ENCODE measurements at regions not wholly inside any gene's neighbourhood (a gene's known extent, or its start where the extent isn't known, plus 50 kb on each side); places are given as distances from the start of the nearest gene placed in this dataset.

DNA sequence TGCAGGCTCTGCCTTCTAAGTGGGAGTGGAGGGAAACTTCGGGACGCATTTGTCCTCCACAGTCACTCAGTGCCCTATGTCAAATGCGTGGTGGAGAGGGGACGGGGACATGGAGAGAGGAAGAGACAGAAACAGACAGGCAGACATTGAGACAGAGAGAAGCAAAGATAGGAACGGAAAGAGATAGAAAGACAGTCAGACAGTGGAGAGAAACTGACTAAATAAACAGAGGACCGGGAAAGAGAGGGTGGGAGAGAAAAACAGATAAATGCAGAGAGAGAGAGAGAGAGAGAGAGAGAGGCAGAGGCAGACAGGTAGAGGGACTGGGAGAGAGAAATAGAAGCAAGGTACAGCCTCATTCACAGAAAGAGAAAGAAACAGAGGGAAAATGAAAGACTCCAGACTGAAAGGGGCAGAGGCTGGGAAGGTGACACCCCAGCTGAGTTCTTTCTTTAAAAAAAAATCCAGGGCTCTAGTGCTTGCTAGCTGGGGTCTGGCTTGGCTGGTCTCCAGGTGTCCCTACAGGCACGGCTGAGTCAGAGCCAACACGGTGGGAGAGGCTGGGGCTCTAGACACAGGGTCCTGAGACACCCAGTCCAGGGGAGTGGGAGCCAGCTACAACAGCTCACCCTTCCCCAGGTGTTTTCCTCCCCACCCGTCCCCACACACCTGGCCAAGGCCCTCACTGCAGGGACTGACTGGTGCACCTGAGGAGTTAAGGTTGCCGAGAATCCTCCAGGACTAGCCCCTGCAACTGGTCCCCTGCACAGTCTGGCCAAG lies 506.1 kb upstream of the PROK2 start:
- in situ Hi-C loops (cut with MboI; ENCODE audit: low sequenced_read_pairs) = no loop called here

DNA sequence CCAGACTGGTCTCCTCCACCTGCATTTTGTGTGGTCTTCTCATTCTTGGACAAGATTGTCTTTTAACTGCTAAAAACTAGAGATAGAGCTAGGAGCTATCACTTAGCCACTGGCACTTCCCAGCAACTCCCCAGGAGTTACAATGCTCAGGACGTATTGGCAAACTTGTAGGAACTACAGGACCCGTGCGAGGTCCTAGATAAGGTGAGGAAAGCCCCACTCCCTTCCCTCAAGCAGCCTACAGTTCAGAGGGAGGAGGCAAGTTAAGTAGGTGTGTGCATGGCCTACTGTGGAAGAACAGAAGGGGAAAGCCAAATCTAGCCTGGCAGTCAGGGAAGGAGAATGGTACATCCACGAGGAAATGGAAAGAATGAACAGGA lies 504.7 kb upstream of the PROK2 start:
- in situ Hi-C loops (cut with MboI; ENCODE audit: low sequenced_read_pairs) = no loop called here

DNA sequence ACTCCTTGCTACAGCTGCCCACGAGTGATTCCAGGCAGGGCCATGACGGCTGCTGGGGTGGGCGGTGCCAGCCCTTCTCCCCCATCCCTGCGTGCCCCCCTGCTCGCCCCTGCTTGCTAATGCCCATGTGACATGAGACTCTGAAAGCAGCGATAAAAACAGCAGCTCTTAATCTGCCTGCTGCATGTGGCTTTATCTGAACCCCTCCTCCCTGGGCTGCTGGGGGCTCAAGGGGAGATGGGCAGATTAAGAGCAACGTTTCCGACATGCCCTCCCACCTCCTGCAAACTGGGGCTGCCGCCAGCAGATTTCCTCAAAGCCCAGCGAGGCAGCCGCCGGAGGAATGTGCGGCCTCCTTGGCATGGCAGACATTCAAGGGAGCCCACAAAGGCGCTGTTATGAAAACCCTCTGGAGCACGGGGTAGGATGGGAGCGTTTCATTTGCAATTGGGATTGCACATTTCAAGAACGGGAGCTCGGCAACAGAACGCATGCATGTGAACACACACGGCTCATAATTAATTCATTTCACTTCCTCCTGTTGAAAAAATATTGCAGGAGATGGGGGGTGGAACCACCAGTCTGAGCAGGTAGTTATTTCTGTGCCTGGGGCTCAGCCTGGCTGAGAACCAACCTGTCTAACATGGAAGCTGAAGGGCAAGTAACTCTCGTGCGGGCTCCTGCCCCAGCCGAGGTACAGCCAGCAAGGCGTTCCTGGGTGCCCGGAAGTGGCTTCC lies 504.2 kb upstream of the PROK2 start:
- in situ Hi-C loops (cut with MboI; ENCODE audit: low sequenced_read_pairs) = no loop called here

DNA sequence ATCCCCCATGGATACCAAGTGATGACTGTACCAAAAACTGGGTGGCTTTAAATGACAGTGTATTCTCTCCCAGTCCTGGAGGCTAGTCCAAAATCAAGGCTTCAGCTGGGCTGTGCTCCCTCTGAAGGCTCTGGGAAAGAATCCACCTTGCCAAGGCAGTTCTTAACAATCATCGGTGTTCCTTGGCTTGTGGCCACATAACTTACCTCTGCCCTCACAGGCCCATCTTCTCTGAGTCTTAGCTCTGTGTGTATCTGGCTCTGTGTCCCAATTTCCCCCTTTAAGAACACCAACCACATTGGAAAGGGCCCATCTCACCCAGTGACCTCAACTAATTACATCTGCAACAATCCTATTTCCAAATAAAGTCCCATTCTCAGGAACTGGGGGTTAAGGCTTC lies 503.0 kb upstream of the PROK2 start:
- in situ Hi-C loops (cut with MboI; ENCODE audit: low sequenced_read_pairs) = no loop called here

DNA sequence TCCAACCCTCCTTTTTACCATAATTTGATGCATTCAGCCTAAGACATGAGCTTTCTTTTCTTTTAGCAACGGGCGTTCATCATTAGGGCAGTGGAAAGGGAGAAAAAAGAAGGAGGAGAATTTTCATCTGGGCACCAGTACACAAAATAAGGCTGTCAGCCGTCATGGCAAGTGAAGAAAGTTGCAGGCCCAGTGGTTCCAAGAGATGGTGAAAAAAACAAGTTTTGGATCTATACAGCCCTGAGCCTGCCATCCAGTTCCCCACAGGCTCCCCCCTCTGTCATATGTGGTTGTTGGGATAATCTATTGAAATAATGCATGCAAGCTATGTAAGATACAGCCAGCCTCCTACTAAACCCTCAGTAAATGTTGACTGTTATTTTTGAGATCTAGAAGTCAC lies 500.6 kb upstream of the PROK2 start:
- in situ Hi-C loops (cut with MboI; ENCODE audit: low sequenced_read_pairs) = no loop called here

DNA sequence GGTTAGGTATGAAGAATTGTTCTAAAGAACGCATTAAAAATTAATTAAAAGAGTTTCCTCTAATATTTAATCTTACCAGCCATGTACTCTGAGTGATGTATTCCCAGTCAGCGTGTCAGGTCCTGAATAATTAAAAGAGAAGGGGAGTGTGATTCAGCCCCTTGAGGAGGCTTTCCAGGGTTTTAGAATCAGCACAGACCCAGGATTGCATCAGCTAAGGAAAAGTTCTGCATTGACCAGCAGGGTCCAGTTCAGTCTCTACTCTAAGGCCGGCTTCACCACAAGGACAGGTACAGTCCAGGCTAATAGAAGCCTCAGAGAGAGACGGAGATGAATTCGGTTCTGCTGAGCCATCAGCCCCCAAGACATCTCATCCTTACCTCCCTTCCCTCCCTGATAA lies 499.5 kb upstream of the PROK2 start:
- in situ Hi-C loops (cut with MboI; ENCODE audit: low sequenced_read_pairs) = no loop called here

DNA sequence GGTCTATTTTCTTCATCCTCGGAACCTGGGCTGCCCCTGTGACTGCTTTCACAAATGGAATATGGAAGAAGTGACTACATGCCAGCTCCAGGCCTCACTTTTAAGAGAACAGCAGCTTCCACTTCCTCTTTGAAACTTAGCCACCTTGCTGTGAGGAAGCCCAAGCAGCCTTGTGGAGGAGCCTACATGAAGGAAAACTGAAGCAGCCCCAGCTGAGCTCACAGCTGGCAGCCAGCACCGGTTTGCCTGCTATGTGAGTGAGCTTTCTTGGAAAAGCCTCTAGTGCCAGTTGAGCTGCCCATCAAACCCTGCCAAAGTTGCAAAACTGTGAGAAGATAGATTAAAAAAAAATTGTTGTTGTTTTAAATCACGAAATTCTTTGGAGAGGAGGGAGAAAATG lies 498.0 kb upstream of the PROK2 start:
- in situ Hi-C loops (cut with MboI; ENCODE audit: low sequenced_read_pairs) = no loop called here

DNA sequence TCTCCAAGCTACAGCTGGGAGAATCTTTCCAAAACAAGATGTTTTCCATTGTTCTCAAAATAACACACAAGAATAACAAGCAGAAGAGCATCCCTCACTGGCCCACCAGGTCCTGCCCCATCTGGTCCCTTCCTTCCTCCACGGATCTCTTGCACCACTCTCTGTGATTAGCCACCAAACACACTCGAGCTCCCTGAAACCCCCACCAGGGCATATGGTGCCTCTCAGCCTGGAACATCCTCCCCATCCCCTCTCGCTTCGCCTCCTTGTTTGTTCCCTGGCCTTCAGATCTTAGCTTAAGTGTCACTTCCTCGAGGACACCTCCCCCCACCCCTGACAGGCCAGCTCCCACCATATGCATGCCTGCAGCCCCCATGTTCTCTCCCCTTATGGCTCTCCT lies 496.6 kb upstream of the PROK2 start:
- in situ Hi-C loops (cut with MboI; ENCODE audit: low sequenced_read_pairs) = no loop called here

DNA sequence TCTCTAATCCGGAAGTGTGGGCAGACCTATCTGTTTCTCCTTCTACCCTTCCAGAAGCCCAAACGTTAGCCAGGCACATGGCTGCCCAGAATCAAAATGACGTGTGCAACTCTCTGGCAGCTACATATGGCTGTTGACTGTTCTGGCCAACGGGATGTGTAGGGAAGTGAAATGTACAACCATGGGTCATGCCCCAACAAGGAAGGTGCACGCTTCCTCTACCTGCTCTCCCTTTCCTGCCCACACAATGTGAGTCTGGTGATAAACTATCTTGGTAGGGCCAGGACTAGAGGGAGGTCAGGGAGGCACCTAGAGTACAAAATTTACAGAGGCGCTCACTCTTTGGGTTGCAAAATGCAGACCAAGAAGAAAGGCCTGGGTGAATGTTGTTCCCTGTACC lies 495.9 kb upstream of the PROK2 start:
- in situ Hi-C loops (cut with MboI; ENCODE audit: low sequenced_read_pairs) = no loop called here

DNA sequence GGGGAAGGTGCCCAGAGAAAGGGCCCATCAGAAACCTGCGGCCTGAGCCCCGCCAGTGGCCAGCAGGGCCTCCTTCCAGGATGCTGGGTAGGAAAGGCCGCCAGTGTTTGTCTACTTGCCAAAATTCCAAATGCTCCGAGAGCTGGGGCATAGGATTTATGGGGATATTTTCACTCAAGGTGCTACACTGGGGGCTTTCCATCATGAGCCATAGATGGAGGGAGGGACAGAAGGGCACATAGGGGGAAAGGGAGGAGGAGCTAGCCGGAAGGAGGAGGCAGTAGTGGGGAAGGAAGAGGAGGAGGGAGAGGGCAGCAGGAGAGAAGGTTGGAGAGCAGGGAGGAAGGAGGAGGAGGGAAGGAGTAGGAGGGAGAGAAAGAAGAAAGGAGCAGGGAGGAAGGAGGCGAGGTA lies 494.7 kb upstream of the PROK2 start:
- in situ Hi-C loops (cut with MboI; ENCODE audit: low sequenced_read_pairs) = no loop called here

DNA sequence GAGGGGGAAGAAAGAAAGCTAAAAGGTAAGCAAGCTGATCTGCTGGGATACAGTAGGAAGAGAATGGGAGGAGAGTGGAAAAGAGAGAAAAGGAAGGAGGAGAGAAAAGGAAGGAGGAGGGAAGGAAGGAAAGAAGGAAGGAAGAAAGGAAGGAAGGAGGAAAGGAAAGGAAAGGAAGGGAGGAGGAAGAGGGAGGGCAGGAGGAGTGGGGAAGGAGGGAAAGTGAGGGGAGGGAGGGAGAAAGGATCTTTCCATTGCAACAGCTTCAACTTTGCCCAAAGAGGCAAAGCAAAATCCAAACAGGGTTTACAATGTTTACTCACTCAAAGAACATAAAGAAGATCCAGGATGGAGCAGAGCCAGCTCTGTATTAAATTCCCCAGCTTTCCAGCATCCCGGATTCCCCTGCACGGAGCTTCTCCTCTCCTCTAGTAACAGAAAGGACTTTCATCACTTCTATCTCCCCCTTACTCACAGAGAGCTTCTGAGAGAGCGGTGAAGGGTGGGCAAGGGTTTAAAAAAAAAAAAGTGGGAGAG lies 494.2 kb upstream of the PROK2 start:
- in situ Hi-C loops (cut with MboI; ENCODE audit: low sequenced_read_pairs) = no loop called here

DNA sequence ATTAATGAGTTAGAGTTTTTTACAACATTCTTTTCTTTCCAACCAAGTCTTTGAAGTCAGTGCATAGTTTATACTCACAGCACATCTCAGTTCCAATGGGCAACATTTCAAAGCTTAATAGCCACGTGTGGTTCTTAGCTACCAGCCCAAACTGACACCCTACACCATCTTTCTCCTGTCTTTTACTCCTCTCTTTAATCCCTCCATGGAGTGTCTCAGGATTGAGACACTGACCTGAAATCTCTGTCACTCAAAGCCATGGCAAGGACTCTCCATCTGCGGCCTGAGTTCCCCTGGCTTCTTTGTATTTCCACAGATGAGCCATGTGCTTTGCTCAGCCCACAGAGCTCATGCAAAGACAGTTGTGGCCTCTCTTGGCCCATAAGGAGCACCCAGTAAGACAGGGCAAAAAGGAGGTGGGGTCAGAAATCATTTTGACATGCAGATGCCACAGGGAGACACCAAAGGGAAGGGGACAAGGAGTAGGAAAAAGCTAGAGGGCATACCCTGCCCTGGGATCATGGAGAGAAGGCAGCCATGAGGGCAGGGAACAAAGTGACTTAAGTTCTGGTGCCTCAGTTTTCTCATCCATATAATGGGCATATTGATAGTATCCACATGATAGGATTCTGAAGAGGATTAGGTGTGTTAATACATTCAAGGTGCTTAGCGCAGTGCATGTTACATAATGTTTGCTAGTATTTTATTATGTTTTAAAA lies 493.6 kb upstream of the PROK2 start:
- in situ Hi-C loops (cut with MboI; ENCODE audit: low sequenced_read_pairs) = no loop called here

DNA sequence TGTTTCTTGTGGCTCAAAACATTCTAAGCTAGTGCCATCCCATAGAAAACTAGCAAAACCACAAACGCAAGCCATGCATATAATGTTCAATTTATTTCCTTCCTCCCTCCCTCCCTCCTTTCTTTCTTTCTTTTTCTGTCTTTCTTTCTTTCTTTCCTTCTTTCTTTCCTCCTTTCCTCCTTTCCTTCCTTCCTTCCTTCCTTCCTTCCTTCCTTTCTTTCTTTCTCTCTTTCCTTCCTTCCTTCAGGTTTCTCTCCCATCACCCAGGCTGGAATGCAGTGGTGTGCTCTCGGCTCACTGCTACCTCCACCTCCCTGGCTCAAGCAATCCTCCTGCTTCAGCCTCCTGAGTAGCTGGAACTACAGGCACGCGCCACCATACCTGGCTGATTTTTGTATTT lies 492.8 kb upstream of the PROK2 start:
- in situ Hi-C loops (cut with MboI; ENCODE audit: low sequenced_read_pairs) = no loop called here

DNA sequence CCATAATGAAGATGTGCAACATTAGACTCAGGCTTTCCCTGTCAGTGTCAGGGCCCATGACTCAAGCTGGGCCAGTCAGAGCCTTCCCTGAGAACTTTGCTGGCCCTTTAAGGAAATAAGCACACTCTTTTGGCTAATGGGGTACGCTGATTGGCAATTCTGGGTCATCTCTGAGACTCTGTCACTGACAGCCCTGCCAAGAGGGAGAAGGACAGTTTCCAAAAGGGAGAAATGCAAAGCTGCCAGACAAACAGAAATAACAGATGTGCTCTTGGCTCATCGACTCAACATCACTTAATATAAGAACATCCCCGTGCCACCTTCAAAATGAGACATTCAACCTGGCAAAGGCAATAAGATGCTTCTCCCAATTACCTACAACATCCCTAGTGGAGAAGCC lies 491.9 kb upstream of the PROK2 start:
- in situ Hi-C loops (cut with MboI; ENCODE audit: low sequenced_read_pairs) = no loop called here

DNA sequence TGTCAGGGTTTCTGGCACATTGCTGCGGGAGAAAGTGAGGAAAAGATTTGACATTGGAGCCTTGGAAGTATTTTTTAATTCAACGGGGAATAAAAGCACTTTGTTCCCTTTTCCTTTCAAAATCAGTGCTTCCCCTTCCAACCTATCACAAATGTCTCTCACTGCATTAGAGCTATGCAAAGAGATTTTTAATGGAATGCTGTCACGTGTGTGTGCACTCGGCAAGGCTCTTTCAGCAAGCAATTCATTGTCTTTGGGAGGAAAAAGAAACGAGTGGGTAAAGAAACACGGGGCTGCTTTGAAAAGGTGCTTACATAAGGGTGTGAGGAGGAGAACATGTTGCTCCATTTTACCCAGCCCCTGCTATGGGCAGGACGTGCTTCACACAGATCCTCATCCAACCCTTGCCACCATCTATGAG lies 490.4 kb upstream of the PROK2 start:
- in situ Hi-C loops (cut with MboI; ENCODE audit: low sequenced_read_pairs) = no loop called here

DNA sequence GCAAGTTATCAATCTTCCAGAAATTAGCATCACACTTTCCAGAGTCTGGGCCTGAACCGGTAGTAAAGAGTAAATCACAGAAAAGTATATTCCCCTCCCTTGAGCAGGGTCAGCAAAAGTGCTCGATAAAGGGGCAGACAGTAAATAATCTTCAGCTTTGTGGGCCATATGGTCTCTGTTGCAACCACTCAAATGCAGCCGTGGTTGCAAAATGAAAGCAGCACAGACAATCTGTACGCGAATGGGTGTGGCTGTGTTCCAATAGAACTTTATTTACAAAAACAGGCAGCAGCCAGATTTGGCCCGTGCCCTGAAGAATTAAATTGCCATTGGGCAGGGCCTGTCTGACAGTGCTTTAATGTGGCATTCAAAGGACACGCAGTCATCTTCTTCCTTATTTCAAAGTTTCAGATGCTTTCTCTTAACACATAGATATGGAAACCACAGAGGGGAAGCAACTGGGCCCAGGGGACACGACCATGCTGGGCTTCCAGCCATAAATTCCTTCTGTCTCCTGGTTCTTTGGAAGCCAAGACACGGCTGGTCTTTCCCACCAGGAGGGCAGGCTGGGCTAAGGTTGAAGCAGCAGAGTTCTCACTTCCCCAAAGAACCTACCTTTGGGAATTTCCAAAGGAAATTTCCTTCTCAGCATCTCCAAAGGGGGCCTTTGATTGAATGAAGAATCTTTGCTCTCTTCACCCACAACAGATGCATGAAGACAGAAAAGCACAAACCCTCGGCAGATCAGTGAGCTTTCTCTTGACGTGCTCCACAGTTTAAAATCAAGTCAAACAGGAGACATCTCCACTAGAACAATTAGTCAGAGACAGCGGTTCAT lies 489.8 kb upstream of the PROK2 start:
- in situ Hi-C loops (cut with MboI; ENCODE audit: low sequenced_read_pairs) = no loop called here

DNA sequence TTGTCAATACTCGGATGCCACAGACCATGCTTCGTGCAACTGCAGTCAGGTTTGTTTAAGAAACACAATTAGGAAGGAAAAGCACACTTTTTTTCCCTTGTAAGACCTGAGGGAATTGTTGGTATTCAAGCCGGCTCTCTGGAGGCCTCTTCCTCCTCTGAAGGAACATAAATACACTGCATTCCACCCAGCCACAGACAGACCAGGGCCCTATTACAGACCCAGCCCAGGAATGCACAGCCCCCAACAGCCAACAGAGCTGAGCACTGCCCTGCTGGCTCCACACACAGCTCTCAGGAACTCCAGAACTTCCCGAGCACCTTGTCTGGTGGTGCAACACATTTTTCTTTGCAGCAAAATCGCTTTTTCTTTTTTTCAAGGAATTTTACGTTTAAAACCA lies 488.7 kb upstream of the PROK2 start:
- in situ Hi-C loops (cut with MboI; ENCODE audit: low sequenced_read_pairs) = no loop called here

DNA sequence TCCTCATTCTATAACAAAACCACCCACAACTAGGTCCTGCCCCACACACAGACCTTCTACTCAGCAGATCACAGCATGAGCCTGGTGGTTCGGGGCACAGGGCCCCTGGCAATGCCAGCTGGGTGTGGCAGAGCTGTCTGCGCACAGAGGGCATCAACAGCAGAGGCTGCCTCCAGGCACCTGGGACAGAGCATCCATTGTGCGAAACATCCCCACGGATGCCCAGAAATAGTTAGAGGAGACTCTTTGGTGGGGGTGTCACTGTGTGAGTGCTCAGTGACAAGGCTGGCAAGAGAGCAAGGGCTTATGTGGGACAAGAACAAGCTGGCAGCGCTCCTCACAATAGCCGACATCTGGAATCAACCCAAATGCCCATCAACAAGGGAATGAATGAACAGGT lies 487.4 kb upstream of the PROK2 start:
- in situ Hi-C loops (cut with MboI; ENCODE audit: low sequenced_read_pairs) = no loop called here

DNA sequence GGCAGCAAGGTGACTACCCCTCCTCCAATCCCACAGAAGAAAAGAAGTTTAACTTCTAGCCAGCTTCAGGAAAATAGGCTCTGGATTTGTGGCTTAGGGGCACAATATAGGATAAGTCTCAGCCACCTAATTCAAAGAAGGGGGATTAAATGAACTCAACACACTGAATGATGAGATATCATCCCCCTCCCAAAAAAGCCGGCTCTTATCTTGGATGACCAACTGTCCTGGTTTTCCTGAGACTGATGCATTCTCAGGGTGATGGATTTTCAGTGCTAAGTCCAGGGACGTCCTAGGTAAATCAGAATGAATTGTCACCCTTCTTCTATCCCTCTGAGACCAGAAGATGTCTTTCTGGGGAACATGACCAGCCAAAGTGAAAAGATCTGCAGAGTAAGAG lies 487.0 kb upstream of the PROK2 start:
- in situ Hi-C loops (cut with MboI; ENCODE audit: low sequenced_read_pairs) = no loop called here

DNA sequence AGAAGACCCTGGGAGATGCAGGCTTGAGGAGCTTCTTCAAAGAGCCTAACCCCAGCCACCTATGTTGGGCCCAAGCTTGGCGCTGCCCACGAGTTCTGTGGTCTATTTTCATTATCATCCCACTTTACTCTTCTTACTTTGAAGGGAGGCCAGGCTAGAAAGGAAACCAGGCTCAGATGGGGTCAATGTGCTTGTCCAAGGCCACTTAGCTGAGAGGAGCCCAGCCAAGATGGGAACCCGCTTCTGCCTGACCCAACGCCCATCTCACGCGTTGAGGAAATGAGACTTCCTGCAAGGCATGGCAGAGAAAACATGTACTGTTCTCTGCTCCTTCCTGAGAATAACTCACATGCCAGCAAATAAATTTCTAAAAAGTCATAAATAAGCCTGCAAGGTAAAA lies 486.3 kb upstream of the PROK2 start:
- in situ Hi-C loops (cut with MboI; ENCODE audit: low sequenced_read_pairs) = no loop called here

DNA sequence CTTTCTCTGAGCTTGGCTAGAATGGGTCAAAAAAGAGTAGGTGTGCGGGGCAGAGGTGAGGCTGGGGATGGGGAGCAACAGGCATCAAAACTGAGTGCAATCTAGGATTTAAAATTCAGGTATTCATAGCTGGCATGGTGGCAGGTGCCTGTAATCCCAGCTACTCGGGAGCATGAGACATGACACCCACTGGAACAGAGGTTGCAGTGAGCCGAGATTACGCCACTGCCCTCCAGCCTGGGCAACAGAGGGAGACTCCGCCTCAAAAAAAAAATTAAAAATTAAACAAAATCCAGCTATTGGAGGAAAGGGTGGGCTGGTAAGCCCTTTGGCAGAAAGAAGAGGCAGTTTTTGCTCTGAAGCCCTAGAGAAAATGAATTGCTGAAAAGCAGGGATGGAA lies 485.8 kb upstream of the PROK2 start:
- in situ Hi-C loops (cut with MboI; ENCODE audit: low sequenced_read_pairs) = no loop called here

Data from HL-60/S4 treated with phorbol 12-myristate 13-acetate at 8.2 ng/mL for 4 days and 3 days (cell line).